Hematopoietic multipotent progenitor cell treated with erythropoietin and hydrocortisone succinate and interleukin-3 and kit ligand, for 4 days (in vitro differentiated cells): ENCODE measurements at regions not wholly inside any gene's neighbourhood (a gene's known extent, or its start where the extent isn't known, plus 50 kb on each side); places are given as distances from the start of the nearest gene placed in this dataset.
"Not testable (repeated sequence)": the region's sequence is repeated elsewhere in the genome, so short reads cannot be mapped to it uniquely, and the experiment has no call there.

Source experiments
- DNase-seq: peaks from one replicate; pipeline ENCODE4 v3.0.0-alpha.2; 2015

- peak; percentile 55 for DNase-seq
Observed at GRCh38 chr4:152052451-152053057, 291.7 kb upstream of the GATB start.

- not testable (repeated sequence) for DNase-seq
Observed at GRCh38 chr4:152051332-152051731, 290.5 kb upstream of the GATB start.

- no peak for DNase-seq
Observed at GRCh38 chr4:152050106-152050505, 289.3 kb upstream of the GATB start.

GRCh38 chr4:152047451-152047850, 286.6 kb upstream of the GATB start:
- no peak for DNase-seq

- DNase-seq = peak; percentile 27
Observed at GRCh38 chr4:152045807-152046571, 285.2 kb upstream of the GATB start.

GRCh38 chr4:152045449-152045806, 284.6 kb upstream of the GATB start:
- no peak for DNase-seq

GRCh38 chr4:152044331-152045036, 283.7 kb upstream of the GATB start:
- DNase-seq = no peak

- no peak for DNase-seq
Observed at GRCh38 chr4:152041295-152041694, 280.5 kb upstream of the GATB start.

- DNase-seq = no peak
Observed at GRCh38 chr4:152039691-152040090, 278.9 kb upstream of the GATB start.

- DNase-seq = no peak
Observed at GRCh38 chr4:152039023-152039481, 278.2 kb upstream of the GATB start.

GRCh38 chr4:152038238-152038637, 277.4 kb upstream of the GATB start:
- DNase-seq = no peak

GRCh38 chr4:152037435-152037834, 276.6 kb upstream of the GATB start:
- DNase-seq = no peak

- DNase-seq = no peak
Observed at GRCh38 chr4:152033621-152034020, 272.8 kb upstream of the GATB start.

- no peak for DNase-seq
Observed at GRCh38 chr4:152032722-152033131, 271.9 kb upstream of the GATB start.

- peak; percentile 32 for DNase-seq
Observed at GRCh38 chr4:152029631-152030030, 268.8 kb upstream of the GATB start.

- DNase-seq = no peak
Observed at GRCh38 chr4:152028131-152028530, 267.3 kb upstream of the GATB start.

GRCh38 chr4:152024881-152025280, 264.1 kb upstream of the GATB start:
- no peak for DNase-seq

- no peak for DNase-seq
Observed at GRCh38 chr4:152023674-152024073, 262.9 kb upstream of the GATB start.

GRCh38 chr4:152022543-152022942, 261.7 kb upstream of the GATB start:
- DNase-seq = no peak

GRCh38 chr4:152021788-152022438, 261.1 kb upstream of the GATB start:
- DNase-seq = no peak

- DNase-seq = no peak
Observed at GRCh38 chr4:152020073-152020472, 259.3 kb upstream of the GATB start.

- DNase-seq = no peak
Observed at GRCh38 chr4:152016303-152016620, 255.5 kb upstream of the GATB start.

GRCh38 chr4:152015597-152016302, 254.9 kb upstream of the GATB start:
- no peak for DNase-seq
